Large intestine (tissue), 3 donors: ENCODE measurements at regions not wholly inside any gene's neighbourhood (a gene's known extent, or its start where the extent isn't known, plus 50 kb on each side); places are given as distances from the start of the nearest gene placed in this dataset.

Experiments used
- DNase-seq, 2 donors: peaks; one replicate each; pipeline versions ENCODE4 v3.0.0 to v3.0.0-alpha.2; 2013
- H3K27ac ChIP-seq: one replicate; pipeline ENCODE4 v1.5.1; 2013; ENCODE audit warnings: low read length
- H3K27me3 ChIP-seq: 2 replicates; pipeline ENCODE4 v1.6.1; 2013; ENCODE audit warnings: low read length; ENCODE audit not compliant: control insufficient read depth, insufficient read depth
- H3K36me3 ChIP-seq: 2 replicates; pipeline ENCODE4 v1.6.1; 2013; ENCODE audit warnings: low read length; ENCODE audit not compliant: control insufficient read depth, insufficient read depth
- H3K4me1 ChIP-seq: one replicate; pipeline ENCODE4 v1.6.1; 2013; ENCODE audit warnings: low read length; ENCODE audit not compliant: control insufficient read depth, insufficient read depth
- H3K4me3 ChIP-seq: one replicate; pipeline ENCODE4 v1.5.1; 2013; ENCODE audit warnings: low read length
- H3K9me3 ChIP-seq: one replicate; pipeline ENCODE4 v1.6.1; 2013; ENCODE audit warnings: mild to moderate bottlenecking, low read depth, low read length, moderate library complexity; ENCODE audit not compliant: control insufficient read depth
- WGBS: methylation state at CpG from one replicate; pipeline ENCODE4 v1.1.5; 2013; ENCODE audit warnings: low lambda C conversion rate; ENCODE audit not compliant: insufficient coverage; 5-methylcytosine and 5-hydroxymethylcytosine counted together

GRCh38 chr6:40312213-40313015, 274.8 kb downstream of the LRFN2 start:
- no peaks in the 10 kb centered on the region for H3K9me3 ChIP-seq
- no CpG with 5 or more reads among the region's 5 CpGs for WGBS
- peaks cover 4% of the 10 kb centered on the region for H3K4me1 ChIP-seq
- H3K36me3 ChIP-seq: no peaks in the 10 kb centered on the region
- H3K4me3 ChIP-seq: no peak overlapping the region
- peaks cover 12% of the 10 kb centered on the region for H3K27me3 ChIP-seq
- no peak for DNase-seq
- no peak overlapping the region for H3K27ac ChIP-seq

GRCh38 chr6:40308533-40309306, 278.4 kb downstream of the LRFN2 start:
- Histone ChIP-seq H3K36me3 (no peaks in the 10 kb centered on the region), H3K27me3 (peaks cover 13% of the 10 kb centered on the region), H3K4me1 (peaks cover 4% of the 10 kb centered on the region), H3K27ac (no peak overlapping the region), H3K9me3 (no peaks in the 10 kb centered on the region), H3K4me3 (no peak overlapping the region)
- WGBS: no CpG with 5 or more reads among the region's 12 CpGs
- peak; percentile 25 to 48 for DNase-seq

GRCh38 chr6:40307712-40308111, 279.5 kb downstream of the LRFN2 start:
- Histone ChIP-seq H3K9me3 (no peaks in the 10 kb centered on the region), H3K4me1 (peaks cover 4% of the 10 kb centered on the region), H3K27ac (no peak overlapping the region), H3K4me3 (no peak overlapping the region), H3K27me3 (peaks cover 13% of the 10 kb centered on the region), H3K36me3 (no peaks in the 10 kb centered on the region)
- no peak for DNase-seq
- no CpG with 5 or more reads among the region's 5 CpGs for WGBS

GRCh38 chr6:40302856-40303454, 284.2 kb downstream of the LRFN2 start:
- no peak overlapping the region for H3K27ac ChIP-seq
- no peaks in the 10 kb centered on the region for H3K36me3 ChIP-seq
- peaks cover 2% of the 10 kb centered on the region for H3K9me3 ChIP-seq
- no peak overlapping the region for H3K4me3 ChIP-seq
- WGBS: no CpG with 5 or more reads among the region's 8 CpGs
- H3K4me1 ChIP-seq: no peaks in the 10 kb centered on the region
- DNase-seq: no peak
- peaks cover 5% of the 10 kb centered on the region for H3K27me3 ChIP-seq

GRCh38 chr6:40299681-40300080, 287.5 kb downstream of the LRFN2 start:
- Histone ChIP-seq H3K9me3 (peaks cover 2% of the 10 kb centered on the region), H3K4me1 (no peaks in the 10 kb centered on the region), H3K27ac (no peak overlapping the region), H3K27me3 (no peaks in the 10 kb centered on the region), H3K36me3 (no peaks in the 10 kb centered on the region), H3K4me3 (no peak overlapping the region)
- no peak for DNase-seq
- no CpG with 5 or more reads among the region's 6 CpGs for WGBS

- no peak for DNase-seq
- Histone ChIP-seq H3K27me3 (peaks cover 3% of the 10 kb centered on the region), H3K36me3 (no peaks in the 10 kb centered on the region), H3K4me1 (no peaks in the 10 kb centered on the region), H3K9me3 (peaks cover 2% of the 10 kb centered on the region), H3K27ac (no peak overlapping the region), H3K4me3 (no peak overlapping the region)
- 100% methylated on average over 1 of the region's 2 CpGs for WGBS
These were observed 289.0 kb downstream of the LRFN2 start for GRCh38 chr6:40298207-40298606.

GRCh38 chr6:40295251-40295950, 291.8 kb downstream of the LRFN2 start:
- 60% methylated on average over 1 of the region's 2 CpGs for WGBS
- no peaks in the 10 kb centered on the region for H3K36me3 ChIP-seq
- H3K27me3 ChIP-seq: peaks cover 10% of the 10 kb centered on the region
- no peak overlapping the region for H3K27ac ChIP-seq
- H3K4me3 ChIP-seq: no peak overlapping the region
- no peaks in the 10 kb centered on the region for H3K4me1 ChIP-seq
- DNase-seq: no peak
- H3K9me3 ChIP-seq: peaks cover 2% of the 10 kb centered on the region

GRCh38 chr6:40293460-40294185, 293.5 kb downstream of the LRFN2 start:
- no peak overlapping the region for H3K4me3 ChIP-seq

GRCh38 chr6:40293060-40293459, 294.1 kb downstream of the LRFN2 start:
- no peaks in the 10 kb centered on the region for H3K4me1 ChIP-seq
- H3K9me3 ChIP-seq: no peaks in the 10 kb centered on the region
- WGBS: no CpG with 5 or more reads among the region's 1 CpG
- H3K27me3 ChIP-seq: peaks cover 10% of the 10 kb centered on the region
- no peaks in the 10 kb centered on the region for H3K36me3 ChIP-seq
- DNase-seq: no peak
- no peak overlapping the region for H3K27ac ChIP-seq
- H3K4me3 ChIP-seq: no peak overlapping the region

More at GRCh38 chr6:40293460-40294185, 293.5 kb downstream of the LRFN2 start:
- DNase-seq: no peak
- WGBS: no CpG with 5 or more reads among the region's 10 CpGs
- H3K36me3 ChIP-seq: no peaks in the 10 kb centered on the region
- H3K4me1 ChIP-seq: no peaks in the 10 kb centered on the region
- peaks cover 10% of the 10 kb centered on the region for H3K27me3 ChIP-seq
- H3K9me3 ChIP-seq: peaks cover 2% of the 10 kb centered on the region
- H3K27ac ChIP-seq: no peak overlapping the region
